Calu3 (cell line): ENCODE measurements at regions not wholly inside any gene's neighbourhood (a gene's known extent, or its start where the extent isn't known, plus 50 kb on each side); places are given as distances from the start of the nearest gene placed in this dataset.
A peak's percentile ranks its signal among the peaks of the same experiment; 100 is the strongest.

ENCODE experiments used
- BruUV-seq: library from RNA; stranded (reverse); fragments of 400-500 nt; replicated peaks from 2 replicates; lab custom pipeline; 2021; lab: Mats Ljungman, UMichigan
- CTCF ChIA-PET: fragments of 300-600 bp; sonication (Branson Sonifier 250); formaldehyde crosslinking; loops from one replicate; lab custom pipeline; 2022; ENCODE audit warnings: antibody characterized with exemption; lab: Charles Lee
- DNase-seq: peaks from one replicate; pipeline ENCODE4 v3.0.0; 2022
- H3K27ac Mint-ChIP-seq: one replicate; pipeline ENCODE4 v1.8.0; 2022; ENCODE audit warnings: mixed read lengths; ENCODE audit not compliant: unreplicated experiment
- H3K27me3 Mint-ChIP-seq: one replicate; pipeline ENCODE4 v1.8.0; 2022; ENCODE audit warnings: mixed read lengths; ENCODE audit not compliant: unreplicated experiment
- H3K36me3 Mint-ChIP-seq: one replicate; pipeline ENCODE4 v1.8.0; 2022; ENCODE audit warnings: mild to moderate bottlenecking, moderate library complexity, mixed read lengths; ENCODE audit not compliant: insufficient read depth, unreplicated experiment
- H3K4me1 Mint-ChIP-seq: one replicate; pipeline ENCODE4 v1.8.0; 2022; ENCODE audit warnings: mild to moderate bottlenecking, low read depth, mixed read lengths; ENCODE audit not compliant: unreplicated experiment
- H3K4me3 Mint-ChIP-seq: one replicate; pipeline ENCODE4 v1.8.0; 2022; ENCODE audit warnings: mild to moderate bottlenecking, low read depth, moderate library complexity, mixed read lengths; ENCODE audit not compliant: unreplicated experiment
- H3K9me3 Mint-ChIP-seq: one replicate; pipeline ENCODE4 v1.8.0; 2022; ENCODE audit warnings: low read depth, mixed read lengths; ENCODE audit not compliant: unreplicated experiment
- intact Hi-C: fragments of 100-400 bp; cut with micrococcal nuclease; formaldehyde crosslinking; loops from one replicate; pipeline ENCODE4 v1.10.0; 2022; ENCODE audit not compliant: unreplicated experiment
- TF ChIP-seq, protein P1 (sequence below): fragments of 200-600 bp; IDR thresholded peaks from one replicate; pipeline ENCODE4 v1.8.0; 2022; ENCODE audit warnings: antibody characterized with exemption; ENCODE audit not compliant: unreplicated experiment

DNA sequence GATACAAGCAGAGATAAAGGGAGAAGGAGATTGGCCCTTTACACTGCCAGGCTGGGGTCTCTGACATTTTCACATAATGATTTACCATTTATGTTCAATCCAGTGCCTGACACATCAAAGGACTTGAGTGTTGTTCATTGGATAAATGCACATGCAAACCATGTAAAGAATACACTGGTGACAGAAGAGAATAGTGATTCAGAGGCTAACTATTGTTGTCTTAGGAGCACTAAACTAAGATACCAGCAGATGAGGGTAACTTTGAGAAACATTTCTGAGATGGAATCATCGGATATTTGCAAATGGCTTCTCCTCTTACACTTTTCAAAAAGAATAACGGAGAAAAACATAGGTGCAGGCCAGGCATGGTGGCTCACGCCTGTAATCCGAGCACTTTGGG lies 67.3 kb upstream of the HHIP start:
- no peaks in the 10 kb centered on the region for H3K36me3 Mint-ChIP-seq
- no peak for DNase-seq
- H3K27ac Mint-ChIP-seq, result no peak overlapping the region
- CTCF ChIA-PET, result no interaction called here
- intact Hi-C loops, result no loop called here
- no peaks in the 10 kb centered on the region for H3K9me3 Mint-ChIP-seq
- no TSS peak for BruUV-seq
- no peak overlapping the region for H3K4me3 Mint-ChIP-seq
- H3K4me1 Mint-ChIP-seq, result peaks cover 51% of the 10 kb centered on the region
- TF ChIP-seq, protein P1, sequence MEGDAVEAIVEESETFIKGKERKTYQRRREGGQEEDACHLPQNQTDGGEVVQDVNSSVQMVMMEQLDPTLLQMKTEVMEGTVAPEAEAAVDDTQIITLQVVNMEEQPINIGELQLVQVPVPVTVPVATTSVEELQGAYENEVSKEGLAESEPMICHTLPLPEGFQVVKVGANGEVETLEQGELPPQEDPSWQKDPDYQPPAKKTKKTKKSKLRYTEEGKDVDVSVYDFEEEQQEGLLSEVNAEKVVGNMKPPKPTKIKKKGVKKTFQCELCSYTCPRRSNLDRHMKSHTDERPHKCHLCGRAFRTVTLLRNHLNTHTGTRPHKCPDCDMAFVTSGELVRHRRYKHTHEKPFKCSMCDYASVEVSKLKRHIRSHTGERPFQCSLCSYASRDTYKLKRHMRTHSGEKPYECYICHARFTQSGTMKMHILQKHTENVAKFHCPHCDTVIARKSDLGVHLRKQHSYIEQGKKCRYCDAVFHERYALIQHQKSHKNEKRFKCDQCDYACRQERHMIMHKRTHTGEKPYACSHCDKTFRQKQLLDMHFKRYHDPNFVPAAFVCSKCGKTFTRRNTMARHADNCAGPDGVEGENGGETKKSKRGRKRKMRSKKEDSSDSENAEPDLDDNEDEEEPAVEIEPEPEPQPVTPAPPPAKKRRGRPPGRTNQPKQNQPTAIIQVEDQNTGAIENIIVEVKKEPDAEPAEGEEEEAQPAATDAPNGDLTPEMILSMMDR, result no peak
- no peaks in the 10 kb centered on the region for H3K27me3 Mint-ChIP-seq

DNA sequence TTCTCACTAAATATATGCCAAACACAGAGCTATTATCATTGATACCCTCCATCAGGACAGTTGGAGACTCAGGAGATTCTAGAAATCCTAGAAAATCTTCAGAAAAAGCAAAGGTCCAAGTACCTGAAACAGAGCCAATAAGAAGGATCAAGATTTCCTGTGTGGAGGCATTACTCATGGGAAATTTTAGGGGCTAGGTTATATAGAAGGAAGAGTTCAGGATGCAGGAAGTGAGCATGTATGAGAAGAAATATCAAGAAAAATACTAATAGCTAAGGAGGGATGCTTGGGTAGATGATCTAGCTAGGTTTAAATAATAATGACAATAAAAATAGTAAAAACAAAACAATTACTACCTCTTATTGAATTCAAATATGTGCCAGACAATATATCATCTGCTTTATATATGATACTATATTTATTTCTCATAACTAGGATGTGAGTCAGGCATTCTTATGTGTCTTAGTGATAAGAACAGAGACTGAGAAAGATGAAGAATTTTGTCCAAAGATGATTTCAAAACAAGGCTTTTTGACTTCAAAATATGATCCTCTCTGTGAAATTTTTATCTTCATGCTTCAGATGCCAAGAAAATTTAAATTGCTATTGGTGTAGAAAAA lies 66.4 kb upstream of the HHIP start:
- BruUV-seq, result no TSS peak
- Mint-ChIP-seq H3K36me3 (no peaks in the 10 kb centered on the region), H3K27ac (peak overlapping the region; percentile 75), H3K4me1 (peaks cover 60% of the 10 kb centered on the region), H3K4me3 (no peak overlapping the region), H3K9me3 (no peaks in the 10 kb centered on the region), H3K27me3 (no peaks in the 10 kb centered on the region)
- CTCF ChIA-PET, result no interaction called here
- intact Hi-C loops, result loop anchor here (5.0 kb wide), 2 partner anchors 48 to 133 kb away; no protein-coding TSS in a partner anchor
- TF ChIP-seq, protein P1, result no peak
- no peak for DNase-seq

DNA sequence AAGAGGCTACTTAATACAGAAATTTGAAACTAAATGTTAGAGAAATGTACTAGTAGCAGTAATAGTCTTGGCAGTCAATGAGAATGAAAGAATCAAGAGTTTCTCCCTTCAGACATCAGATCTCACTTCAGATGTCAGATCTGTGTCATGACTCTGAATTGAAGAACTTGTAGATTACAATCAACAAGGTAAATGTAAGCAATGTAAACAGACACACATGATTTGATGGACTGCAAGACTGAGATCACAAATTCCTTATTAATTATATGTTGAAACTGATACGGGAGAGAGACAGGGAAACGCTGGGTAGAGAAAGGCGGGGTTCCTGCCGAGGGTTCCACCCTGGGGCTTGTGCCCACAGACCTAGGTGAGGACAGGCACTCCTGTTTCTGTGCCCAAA lies 65.5 kb upstream of the HHIP start:
- intact Hi-C loops, result loop anchor here (5.0 kb wide), 2 partner anchors 47 to 132 kb away; no protein-coding TSS in a partner anchor
- TF ChIP-seq, protein P1, result no peak
- CTCF ChIA-PET, result no interaction called here
- Mint-ChIP-seq H3K36me3 (no peaks in the 10 kb centered on the region), H3K4me1 (peaks cover 69% of the 10 kb centered on the region), H3K4me3 (no peak overlapping the region), H3K9me3 (no peaks in the 10 kb centered on the region), H3K27me3 (no peaks in the 10 kb centered on the region), H3K27ac (no peak overlapping the region)
- no peak for DNase-seq
- BruUV-seq, result no TSS peak

DNA sequence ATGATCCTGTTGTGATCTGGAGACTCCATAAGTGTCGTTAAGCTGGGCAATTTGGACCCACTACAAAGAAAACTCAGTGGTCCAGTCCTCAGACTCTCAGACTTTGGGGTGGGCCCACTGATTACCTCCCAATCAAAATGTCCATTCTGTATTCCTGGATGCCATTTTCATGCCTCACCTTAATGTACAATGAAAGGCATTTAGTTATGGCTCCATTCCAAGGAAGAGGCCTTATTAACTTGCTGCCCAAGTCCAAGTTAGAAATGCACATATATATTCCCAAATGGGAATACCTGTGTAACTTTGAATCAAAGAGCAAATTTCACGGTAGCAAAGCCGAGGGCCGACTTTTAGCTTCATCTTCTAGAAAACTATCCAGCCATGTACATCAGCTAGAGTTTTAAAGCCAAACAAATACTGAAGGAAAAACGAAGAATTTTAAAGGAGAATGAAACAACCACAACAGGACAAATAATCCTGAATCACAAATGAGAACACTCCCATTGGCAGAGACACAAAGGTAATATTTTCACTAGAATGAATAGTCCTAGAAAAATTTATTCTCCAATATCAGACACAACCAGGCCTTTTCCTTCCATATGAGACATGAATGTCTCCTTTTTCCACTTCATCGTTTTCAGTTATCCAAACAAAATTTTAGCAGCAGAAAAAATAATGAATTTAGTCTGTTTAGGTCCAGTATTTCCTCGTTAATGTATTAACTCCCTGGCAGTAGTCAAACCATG lies 63.7 kb upstream of the HHIP start:
- Mint-ChIP-seq H3K27me3 (no peaks in the 10 kb centered on the region), H3K27ac (peak overlapping the region; percentile 41), H3K36me3 (no peaks in the 10 kb centered on the region), H3K4me3 (peak overlapping the region; percentile 32), H3K4me1 (peaks cover 69% of the 10 kb centered on the region), H3K9me3 (no peaks in the 10 kb centered on the region)
- no TSS peak for BruUV-seq
- no peak for DNase-seq
- CTCF ChIA-PET, result no interaction called here
- TF ChIP-seq, protein P1, result no peak
- intact Hi-C loops, result loop anchor here (5.0 kb wide), 2 partner anchors 45 to 130 kb away; no protein-coding TSS in a partner anchor
